Central memory CD4-positive, alpha-beta T cell (primary cell): ENCODE measurements at regions not wholly inside any gene's neighbourhood (a gene's known extent, or its start where the extent isn't known, plus 50 kb on each side); places are given as distances from the start of the nearest gene placed in this dataset.

Source experiments
- DNase-seq: peaks from one replicate; pipeline ENCODE4 v3.0.0; 2022

DNA sequence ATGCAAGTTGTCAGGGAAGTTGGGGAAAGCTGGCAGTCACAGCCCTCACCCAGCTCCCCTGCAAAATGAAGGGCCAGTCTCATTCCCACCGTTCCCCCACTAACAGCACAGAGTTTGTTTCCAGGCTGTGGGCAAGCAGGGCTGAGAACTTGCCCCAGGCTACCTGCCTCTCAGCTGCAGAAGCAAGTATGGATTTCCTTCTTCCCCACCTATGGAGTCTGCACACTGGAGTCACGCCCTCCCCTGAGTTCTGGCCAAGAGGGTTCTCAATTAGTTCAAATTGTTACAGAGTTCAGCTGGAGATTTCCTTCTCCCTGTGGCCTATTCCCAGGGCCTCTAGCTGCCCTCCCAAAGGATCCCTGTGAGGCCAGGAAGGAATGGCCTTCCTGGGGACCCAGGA lies 90.1 kb upstream of the ATP11B start:
- no peak for DNase-seq

- no peak for DNase-seq
Observed at GRCh38 chr3:182704926-182705325, 88.4 kb upstream of the ATP11B start.

DNA sequence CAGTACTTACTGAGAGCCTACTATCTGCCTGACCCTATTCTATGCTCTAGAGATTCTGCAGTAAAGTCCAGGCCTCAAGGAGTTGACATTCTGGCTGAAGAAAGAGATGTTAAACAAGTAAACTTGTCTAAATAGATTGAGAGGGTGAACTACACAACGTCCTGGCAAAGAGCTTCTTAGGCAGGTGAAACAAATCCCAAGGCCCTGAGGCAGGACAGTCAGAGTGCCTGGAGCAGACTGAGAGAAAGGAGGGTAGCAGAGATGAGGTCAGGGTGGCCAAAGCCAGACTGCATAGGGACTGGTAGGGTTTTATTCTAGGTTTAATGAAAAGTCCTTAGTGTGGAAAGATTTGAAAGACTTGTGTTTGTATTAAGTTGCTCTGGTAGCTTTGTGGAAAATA lies 84.5 kb upstream of the ATP11B start:
- DNase-seq = no peak

DNA sequence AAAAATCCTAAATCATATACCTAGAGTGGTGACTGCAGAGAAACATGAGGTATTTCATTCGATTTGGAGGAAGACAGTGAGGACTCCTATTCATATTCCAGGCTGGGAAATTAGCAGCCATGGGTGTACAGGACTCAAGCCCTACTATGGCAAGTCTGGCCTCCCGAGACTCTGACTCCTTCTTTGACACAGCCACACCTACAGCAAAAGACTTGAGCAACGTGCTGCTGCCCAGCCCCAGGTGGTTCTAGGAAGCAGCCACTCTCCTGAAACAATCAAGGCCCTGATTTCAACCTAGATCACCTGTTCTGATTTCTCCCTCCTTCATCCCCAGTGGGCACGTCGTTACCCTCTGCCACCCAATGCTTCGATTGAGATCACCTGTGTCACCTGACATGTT lies 84.0 kb upstream of the ATP11B start:
- no peak for DNase-seq

DNA sequence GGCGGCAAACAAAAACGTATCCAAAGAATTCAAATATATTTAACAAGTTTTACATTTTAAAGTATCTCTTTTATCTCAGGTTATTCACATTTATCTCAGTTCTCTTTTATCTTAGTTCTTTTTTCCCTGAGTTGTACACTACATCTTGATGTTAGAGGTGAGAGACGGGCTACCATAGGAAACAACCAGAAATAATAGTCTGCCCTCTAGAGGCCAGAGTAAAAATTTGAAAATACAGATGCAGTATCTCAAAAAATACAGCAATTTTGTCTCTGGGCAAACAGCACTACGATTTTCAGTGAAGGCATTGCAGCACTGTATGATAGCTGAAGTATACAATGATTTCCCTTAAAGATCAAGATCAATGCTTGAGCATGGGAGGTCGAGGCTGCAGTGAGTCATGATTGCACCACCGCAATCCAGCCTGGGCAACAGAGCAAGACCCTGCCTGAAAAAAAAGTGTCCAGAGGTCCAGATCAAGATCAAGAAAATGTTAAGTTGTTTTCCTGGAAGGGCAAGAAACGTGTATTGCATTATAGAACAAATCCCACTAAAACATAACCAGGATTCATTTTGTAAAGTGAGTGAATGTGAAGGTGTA lies 82.6 kb upstream of the ATP11B start:
- no peak for DNase-seq

DNA sequence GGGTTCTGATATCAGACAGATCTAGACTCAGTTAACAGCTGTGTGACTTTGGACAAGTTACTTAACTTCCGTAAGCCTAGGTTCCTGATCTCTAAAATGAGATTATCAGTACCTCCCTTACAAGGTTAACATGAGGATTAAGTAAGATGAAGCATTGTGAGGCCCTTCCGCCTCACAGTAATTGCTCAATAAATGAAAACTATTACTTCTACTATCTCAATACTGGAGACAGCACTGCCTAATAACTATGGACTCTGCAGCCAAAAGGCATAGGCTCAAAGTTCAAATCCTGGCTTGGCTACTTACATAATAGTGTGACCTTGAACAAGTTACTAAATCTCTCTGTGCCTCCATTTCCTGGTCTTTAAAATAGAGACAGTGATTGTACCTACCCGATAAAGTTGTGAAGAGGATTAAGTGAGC lies 82.0 kb upstream of the ATP11B start:
- no peak for DNase-seq

DNA sequence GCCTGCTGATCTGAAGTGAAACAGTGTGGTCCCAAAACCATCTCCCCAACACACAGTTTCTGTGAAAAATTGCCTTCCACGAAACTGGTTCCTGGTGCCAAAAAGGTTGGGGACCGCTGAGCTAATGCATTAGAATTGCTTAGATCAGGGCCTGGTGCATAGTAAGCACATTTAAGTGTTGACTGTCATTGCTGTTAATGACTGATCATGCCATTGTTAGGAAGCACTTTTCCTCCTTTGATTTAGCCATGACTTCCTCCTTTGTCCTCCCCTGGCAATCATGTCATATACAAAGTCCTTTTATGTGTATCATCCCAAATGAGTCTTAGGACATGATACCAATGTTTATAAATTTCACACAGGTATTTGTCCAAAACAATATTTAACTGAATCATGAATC lies 81.5 kb upstream of the ATP11B start:
- no peak for DNase-seq

DNA sequence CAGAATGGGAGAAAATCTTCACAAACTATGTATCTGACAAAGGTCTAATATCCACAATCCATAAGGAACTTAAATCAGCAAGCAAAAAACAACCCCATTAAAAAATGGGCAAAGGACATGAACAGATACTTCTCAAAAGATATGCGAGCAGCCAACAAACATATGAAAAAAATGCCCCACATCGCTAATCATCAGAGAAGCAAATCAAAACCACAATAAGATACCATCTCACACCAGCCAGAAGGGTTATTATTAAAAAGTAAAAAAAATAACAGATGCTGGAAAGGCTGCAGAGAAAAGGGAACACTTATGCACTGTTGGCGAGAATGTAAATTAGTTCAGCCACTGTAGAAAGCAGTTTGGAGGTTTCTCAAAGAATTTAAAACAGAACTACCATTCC lies 80.2 kb upstream of the ATP11B start:
- no peak for DNase-seq

DNA sequence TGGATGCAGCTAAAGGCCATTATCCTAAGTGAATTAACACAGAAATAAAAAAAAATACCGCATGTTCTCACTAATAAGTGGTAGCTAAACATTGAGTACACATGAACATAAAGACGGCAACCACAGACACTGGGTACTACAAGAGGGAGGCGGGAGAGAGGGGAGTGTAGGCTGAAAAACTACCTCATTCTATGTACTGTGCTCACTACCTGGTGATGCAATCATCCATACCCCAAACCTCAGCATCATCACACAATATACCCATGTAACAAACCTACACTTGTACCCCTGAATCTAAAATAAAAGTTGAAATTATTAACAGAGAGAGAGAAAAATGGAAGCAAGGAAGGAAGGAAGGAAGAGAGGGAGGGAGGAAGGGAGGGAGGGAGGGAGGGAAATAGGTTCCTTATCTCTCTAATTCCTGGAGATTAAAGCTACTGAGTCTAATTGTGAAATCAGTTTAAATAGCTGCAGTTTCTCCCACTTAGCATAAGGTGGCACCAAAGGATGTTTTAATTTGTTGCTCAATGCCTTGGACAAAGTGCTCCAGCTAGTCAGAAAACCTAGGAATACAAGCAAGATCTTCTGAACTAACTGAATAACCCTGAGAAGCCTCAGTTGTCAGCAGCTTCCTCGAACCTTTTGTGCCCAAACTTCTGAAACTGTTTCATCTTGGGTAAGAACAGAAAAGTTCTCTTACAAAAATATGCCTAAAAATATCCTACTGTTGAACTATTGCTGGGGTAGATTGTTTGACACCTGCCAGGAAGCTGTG lies 79.4 kb upstream of the ATP11B start:
- peak; percentile 22 for DNase-seq

DNA sequence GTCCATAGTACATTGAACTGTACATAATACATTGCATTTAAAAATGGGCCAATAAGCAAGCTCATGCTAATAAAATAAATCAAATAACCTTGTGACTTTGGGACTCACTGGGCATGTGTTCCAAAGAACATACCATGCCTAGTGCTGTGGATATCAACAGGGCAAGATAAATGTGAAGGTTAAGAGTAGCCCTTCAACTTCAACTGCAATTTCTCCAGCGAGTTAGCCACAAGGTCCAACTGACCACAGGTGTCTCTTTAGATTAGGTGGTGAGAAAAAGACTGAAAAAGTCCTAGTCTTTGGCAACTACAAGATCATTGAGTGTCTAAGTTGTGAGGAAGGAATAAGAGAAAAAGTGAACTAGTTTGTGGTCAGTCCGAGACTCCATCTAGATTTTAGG lies 78.3 kb upstream of the ATP11B start:
- DNase-seq = no peak

- DNase-seq = no peak
Observed at GRCh38 chr3:182716114-182716688, 77.1 kb upstream of the ATP11B start.

DNA sequence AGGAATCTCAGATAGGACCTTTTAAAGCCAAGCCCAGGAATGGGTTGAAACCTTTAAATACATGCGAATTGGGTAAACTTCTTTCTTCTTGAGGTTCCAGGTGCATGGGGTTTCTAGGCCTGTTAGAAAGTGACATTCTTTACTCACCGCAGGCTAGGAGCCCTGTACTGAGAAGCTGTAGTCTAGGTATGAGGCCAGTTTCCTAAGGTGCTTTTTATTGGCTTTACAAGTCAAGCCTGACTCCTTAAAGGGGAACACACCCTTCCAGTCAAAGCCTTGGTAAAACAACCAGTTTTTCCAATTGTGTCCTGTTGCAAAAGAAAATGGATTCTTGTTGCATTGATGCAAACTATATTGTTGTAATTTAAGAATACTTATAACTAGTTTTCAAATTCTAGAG lies 76.1 kb upstream of the ATP11B start:
- DNase-seq = no peak

- no peak for DNase-seq
Observed at GRCh38 chr3:182722907-182723306, 70.4 kb upstream of the ATP11B start.

GRCh38 chr3:182723596-182723995 lies 69.7 kb upstream of the ATP11B start:
- no peak for DNase-seq

DNA sequence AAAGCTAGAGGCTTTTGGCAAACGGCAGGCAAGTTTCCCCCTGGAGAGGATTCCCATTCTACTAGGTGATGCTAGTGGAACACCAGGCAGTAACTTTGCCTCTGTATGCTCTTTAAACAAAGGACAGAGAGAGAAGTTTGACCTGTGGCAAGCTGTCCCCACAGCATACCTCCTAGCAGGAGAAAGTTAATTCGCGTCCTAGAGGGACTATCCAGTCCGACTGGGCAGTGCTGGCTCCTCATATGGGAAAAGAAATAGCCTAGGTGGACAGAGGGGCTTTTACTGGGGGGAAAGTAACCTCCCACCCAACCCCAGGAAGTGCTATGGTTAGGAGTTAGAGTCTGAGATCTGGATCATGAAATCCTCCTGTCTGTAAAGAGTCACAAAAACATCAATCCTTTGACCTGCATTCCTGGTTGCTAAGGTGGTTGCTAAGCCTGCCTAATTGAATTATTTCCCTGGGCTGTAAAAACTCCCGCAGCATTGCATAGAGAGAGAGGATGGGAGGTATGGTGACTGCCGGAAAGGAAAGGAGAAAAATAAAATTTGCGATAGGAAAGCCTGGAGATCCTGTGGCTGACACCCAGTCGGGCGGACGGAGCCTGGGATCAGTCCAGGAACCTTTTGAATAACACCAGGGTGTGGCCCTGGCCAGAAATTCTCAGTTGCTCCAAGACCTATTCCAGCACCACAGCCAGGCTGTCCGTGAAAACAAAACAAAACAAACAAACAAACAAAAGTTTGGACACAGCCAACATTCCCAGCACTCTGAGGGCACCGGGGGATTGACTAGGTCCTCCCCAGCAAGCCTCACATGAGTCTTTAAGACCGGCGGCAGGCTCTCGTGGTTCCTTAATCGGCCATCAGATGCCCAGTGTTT lies 67.7 kb upstream of the ATP11B start:
- no peak for DNase-seq

DNA sequence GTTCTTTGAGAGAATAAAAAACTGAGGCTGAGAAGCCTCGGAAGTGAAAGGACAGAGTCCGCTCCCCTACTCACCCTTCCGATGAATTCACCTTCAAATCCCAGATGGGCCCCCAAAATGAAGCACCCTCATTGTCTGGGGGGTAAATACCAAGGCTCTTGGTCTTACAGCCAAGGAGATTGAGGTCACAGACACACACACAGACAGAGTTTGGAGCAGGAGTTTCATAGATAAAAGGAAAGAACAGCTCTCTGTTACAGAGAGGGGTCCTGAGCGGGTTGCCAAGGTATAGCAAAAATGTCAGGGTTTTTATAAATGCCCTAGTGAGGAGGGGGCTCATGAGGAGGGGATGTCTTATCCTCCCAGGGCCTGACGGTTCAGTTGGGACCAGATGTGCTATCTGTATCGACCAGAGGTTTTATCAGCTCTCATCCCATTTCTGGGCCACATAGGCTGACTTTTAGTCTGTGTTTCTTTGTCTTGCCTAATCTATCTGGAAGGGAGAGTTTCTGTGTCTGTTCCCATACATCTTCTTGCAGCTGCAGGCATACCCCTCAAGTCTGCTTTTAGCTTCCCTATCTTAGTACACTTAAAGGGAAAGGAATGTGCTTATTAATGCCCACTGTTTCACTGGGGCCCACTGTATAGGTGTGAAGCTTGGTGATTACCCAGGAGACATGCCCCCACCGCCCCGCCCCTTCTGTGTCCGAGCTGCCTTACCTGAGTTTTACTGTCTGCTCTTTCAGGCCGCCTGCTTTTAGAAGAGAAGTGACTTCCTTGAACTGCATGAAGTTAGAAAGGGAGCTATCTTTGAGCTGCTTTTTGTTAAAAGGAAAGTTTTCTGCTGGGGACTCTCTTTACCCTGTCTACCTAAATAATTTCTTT lies 66.8 kb upstream of the ATP11B start:
- no peak for DNase-seq

DNA sequence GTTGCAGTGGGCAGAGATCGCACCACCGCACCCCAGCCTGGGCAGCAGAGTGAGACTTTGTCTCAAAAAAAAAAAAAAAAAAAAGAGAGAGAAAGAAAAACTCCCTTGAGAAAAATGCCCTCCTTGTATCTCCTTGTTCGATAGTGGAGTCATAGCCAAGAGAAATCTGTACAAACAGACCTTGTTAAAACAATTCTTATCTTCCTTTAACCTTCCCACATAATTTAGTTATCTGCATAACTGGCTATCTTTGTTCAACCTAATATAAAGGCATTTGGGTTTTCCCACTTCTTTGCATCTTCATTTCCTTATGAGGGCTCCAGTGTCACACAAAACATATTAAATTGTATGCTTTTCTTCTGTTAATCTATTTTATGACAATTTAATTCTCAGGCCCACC lies 65.1 kb upstream of the ATP11B start:
- no peak for DNase-seq

- DNase-seq = no peak
Observed at GRCh38 chr3:182729903-182730674, 63.2 kb upstream of the ATP11B start.

GRCh38 chr3:182730675-182731042 lies 62.6 kb upstream of the ATP11B start:
- no peak for DNase-seq

- DNase-seq = no peak
Observed at GRCh38 chr3:182731764-182732163, 61.5 kb upstream of the ATP11B start.

DNA sequence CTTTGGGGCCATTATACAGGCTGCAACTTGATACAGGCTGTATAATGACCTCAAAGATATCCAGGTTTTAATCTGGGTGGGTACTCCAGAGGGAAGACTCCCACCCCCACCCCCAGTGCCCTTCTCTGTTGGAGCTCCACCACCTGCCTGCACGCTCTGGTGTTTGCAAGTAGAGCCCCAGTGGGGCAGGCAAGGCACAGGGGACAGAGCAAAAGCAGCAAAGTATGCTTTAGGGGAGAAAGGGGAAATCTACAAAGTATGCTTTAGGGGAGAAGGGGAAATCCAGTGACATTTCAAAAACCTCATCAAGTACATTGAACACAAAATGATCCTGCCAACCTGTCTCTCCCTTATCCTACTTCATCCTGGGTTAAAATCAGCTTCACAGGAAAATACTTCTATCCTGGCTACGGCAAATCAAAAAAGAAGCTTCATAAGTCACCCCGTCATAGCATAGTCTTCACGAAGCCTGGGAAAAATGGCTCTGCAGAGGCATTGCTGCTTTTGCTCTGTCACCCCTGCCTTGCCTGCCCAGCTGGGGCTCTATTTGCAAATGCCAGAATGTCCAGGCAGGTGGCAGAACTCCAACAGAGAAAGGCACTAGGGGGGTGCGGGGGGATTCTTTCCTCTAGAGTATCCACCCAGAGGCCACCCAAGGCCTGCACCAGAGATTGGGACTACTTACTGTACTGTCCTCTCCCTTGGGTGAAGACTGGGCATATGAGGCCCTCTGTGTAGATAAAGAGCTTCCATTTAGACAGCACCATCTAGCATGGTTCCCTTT lies 60.9 kb upstream of the ATP11B start:
- no peak for DNase-seq
